ENCODE measurements at regions not wholly inside any gene's neighbourhood (a gene's known extent, or its start where the extent isn't known, plus 50 kb on each side); places are given as distances from the start of the nearest gene placed in this dataset.

- no peak for DNase-seq (ENCODE audit: low read depth, low spot score)
- POLR2A ChIA-PET = no interaction called here
- no peak for TF ChIP-seq CTCF (IDR thresholded peaks at IDR 0.05; ENCODE audit: insufficient read depth, low read length, missing control alignments)
- no peak overlapping the region for H3K4me3 ChIP-seq (ENCODE audit: low read depth, low read length)
- CTCF ChIA-PET = no interaction called here
Observed at GRCh38 chr3:76405196-76405595, 619.8 kb upstream of the ZNF717 start.

DNA sequence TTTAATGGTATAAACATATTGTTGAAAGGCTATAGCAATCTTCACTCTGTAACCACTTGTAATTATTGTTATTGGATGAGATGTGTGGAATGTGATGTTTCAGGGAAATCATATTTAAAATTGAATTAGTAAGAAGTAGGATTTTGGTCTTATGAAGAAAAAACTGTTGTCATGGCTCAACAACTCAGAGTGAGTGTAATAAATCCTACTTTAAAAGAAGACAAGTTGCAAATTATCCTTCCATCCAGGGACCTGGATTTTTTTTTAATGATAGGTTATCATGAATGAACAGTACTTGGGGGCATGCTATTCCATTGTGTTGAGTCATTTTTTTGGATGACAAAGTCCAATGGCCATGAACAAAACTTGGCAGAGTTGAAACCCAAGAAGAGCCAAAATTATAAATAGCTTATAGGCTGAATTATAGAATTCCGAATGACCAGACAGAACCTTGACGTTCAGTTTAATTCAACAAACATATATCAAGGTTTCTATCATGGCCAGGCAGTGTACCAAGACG lies 625.5 kb upstream of the ZNF717 start:
- POLR2A ChIA-PET = no interaction called here
- no peak for TF ChIP-seq CTCF (IDR thresholded peaks at IDR 0.05; ENCODE audit: insufficient read depth, low read length, missing control alignments)
- no peak for DNase-seq (ENCODE audit: low read depth, low spot score)
- H3K4me3 ChIP-seq (ENCODE audit: low read depth, low read length) = no peak overlapping the region
- CTCF ChIA-PET = no interaction called here

DNA sequence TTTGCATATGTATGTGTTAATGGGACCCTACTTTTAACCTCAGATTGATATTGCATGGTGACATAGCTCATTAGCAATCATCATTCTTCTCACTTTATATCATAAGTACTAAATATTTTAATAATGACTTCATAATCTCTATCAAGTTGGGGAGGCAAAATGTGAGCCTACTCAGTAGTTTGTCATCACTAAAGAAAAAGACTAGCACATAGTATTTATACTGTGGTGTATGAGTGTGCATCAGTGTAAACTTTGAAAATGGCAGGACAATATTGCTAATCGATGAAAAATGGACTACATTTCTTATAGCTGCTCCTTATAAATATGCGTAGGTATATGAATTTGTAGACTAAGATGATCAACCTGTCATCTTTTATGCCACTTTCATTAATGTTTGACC lies 624.5 kb upstream of the ROBO2 start:
- no peak overlapping the region for H3K4me3 ChIP-seq (ENCODE audit: low read depth, low read length)
- TF ChIP-seq CTCF (IDR thresholded peaks at IDR 0.05; ENCODE audit: insufficient read depth, low read length, missing control alignments) = no peak
- DNase-seq (ENCODE audit: low read depth, low spot score) = no peak
- POLR2A ChIA-PET = no interaction called here
- CTCF ChIA-PET = no interaction called here

- TF ChIP-seq CTCF (IDR thresholded peaks at IDR 0.05; ENCODE audit: insufficient read depth, low read length, missing control alignments) = no peak
- ChIA-PET POLR2A (no interaction called here), CTCF (no interaction called here)
- DNase-seq (ENCODE audit: low read depth, low spot score) = no peak
- H3K4me3 ChIP-seq (ENCODE audit: low read depth, low read length) = no peak overlapping the region
Observed at GRCh38 chr3:76429581-76430177, 610.2 kb upstream of the ROBO2 start.

DNA sequence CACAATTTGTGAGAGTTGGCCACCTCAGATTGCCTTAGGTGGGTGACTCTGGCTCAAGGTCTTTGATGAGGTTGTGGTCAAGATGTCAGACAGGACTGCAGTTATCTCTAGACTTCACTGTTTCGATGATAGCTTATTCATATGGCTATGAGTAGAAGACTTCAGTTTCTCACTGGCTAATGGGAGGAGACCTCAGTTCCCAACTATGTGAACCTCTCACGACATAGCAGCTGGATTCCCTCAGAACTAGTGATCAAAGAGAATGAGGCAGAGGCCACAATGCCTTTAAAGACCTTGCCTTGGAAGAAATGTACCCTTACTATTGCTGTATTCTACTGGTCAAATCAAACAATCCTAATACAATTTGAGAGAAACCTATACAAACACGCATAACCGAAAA lies 607.5 kb upstream of the ROBO2 start:
- H3K4me3 ChIP-seq (ENCODE audit: low read depth, low read length) = no peak overlapping the region
- POLR2A ChIA-PET = no interaction called here
- no peak for DNase-seq (ENCODE audit: low read depth, low spot score)
- CTCF ChIA-PET = no interaction called here
- TF ChIP-seq CTCF (IDR thresholded peaks at IDR 0.05; ENCODE audit: insufficient read depth, low read length, missing control alignments) = no peak

GRCh38 chr3:76436894-76437293 lies 603.0 kb upstream of the ROBO2 start:
- DNase-seq (ENCODE audit: low read depth, low spot score) = peak; percentile 10
- H3K4me3 ChIP-seq (ENCODE audit: low read depth, low read length) = no peak overlapping the region
- ChIA-PET CTCF (no interaction called here), POLR2A (no interaction called here)
- TF ChIP-seq CTCF (IDR thresholded peaks at IDR 0.05; ENCODE audit: insufficient read depth, low read length, missing control alignments) = no peak

Data from AG04449 (cell line).